HEK293T (cell line): ENCODE measurements at regions not wholly inside any gene's neighbourhood (a gene's known extent, or its start where the extent isn't known, plus 50 kb on each side); places are given as distances from the start of the nearest gene placed in this dataset.

Experiments used
- L3MBTL2 ChIP-seq: fragments of 450-650 bp; conservative IDR thresholded peaks from 2 replicates; pipeline ENCODE4 v1.6.1; 2016; ENCODE audit warnings: mild to moderate bottlenecking
- SP1 ChIP-seq: fragments of 450-650 bp; IDR thresholded peaks from 2 replicates; pipeline ENCODE4 v1.6.1; 2017

DNA sequence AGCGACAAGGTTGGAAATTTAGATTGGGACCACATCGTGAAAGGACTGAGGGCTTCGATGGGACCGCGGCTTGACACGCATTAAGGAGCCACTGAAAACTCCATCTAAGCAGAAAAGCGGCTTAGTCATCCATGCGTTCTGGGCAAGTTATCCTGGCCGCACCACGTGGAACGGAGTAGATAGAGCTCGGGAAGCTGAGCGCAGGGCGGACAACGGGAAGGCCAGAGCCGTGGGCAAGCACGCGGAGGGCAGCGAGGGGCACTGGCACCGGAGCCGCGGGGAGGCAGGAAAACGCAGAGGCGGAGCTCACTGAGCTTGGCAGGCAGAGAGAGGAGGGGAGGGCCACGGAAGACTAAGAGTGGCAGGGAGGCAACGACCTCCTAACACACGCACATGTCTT lies 61.3 kb upstream of the VGLL4 start:
- TF ChIP-seq L3MBTL2: no peak
- TF ChIP-seq SP1: no peak
